K562 (cell line): ENCODE measurements at regions not wholly inside any gene's neighbourhood (a gene's known extent, or its start where the extent isn't known, plus 50 kb on each side); places are given as distances from the start of the nearest gene placed in this dataset.

Source experiments
- ATAC-seq: fragments of 200-7000 bp; cut with Tn5 transposase; 3 replicates; pipeline ENCODE4 v1.9.1; 2020; ENCODE audit warnings: moderate library complexity
- BruUV-seq: library from RNA; stranded (reverse); fragments of 400-500 nt; replicated peaks from 2 replicates; lab custom pipeline; 2021; lab: Mats Ljungman, UMichigan
- CTCF ChIA-PET: fragments of 300-600 bp; formaldehyde crosslinking; extraction: SDS; loops from one replicate; lab custom pipeline; 2021; ENCODE audit warnings: low intra/inter-chr PET ratio; lab: Yijun Ruan, JAX
- POLR2A ChIA-PET: fragments of 300-600, 350-650 bp; sonication (Branson Sonifier 250); formaldehyde crosslinking; extraction: SDS; loops from one replicate; lab custom pipeline; 2021; ENCODE audit warnings: antibody characterized with exemption, inconsistent platforms; lab: Yijun Ruan, JAX
- DNase-seq, 4 experiments: peaks; one replicate each; pipeline versions ENCODE4 v3.0.0 to v3.0.0-alpha.2; 2011 to 2018; ENCODE audit warnings: low spot score in 3 of 4, mixed read lengths in 3 of 4; ENCODE audit errors: extremely low read depth in 1 of 4
- FAIRE-seq: peaks from 2 replicates; lab custom pipeline; 2011; peaks lifted over from hg19 to GRCh38; lab: Jason Lieb, UNC
- H2AFZ ChIP-seq: 2 replicates; pipeline ENCODE4 v1.6.0; 2011; ENCODE audit warnings: low read depth, low read length, control low read depth, inconsistent platforms
- H3K27ac ChIP-seq: fragments of 200-600 bp; 3 replicates; pipeline ENCODE4 v1.8.0; 2011; ENCODE audit warnings: low read depth, mild to moderate bottlenecking, control low read depth, inconsistent platforms, low read length, moderate library complexity, mixed read lengths; ENCODE audit errors: extremely low read depth
- H3K27me3 ChIP-seq, 2 experiments: fragments of 300-600 bp in 1 of 2; 2 replicates in 1 of 2; 3 replicates in 1 of 2; pipeline versions ENCODE4 v1.6.0 to v1.8.0; 2011; ENCODE audit warnings: inconsistent platforms in 2 of 2, low read length in 2 of 2, mild to moderate bottlenecking in 1 of 2, mixed read lengths in 1 of 2, moderate library complexity in 1 of 2; ENCODE audit not compliant: control insufficient read depth in 2 of 2, insufficient read depth in 2 of 2
- H3K36me3 ChIP-seq: fragments of 300-600 bp; 3 replicates; pipeline ENCODE4 v1.8.0; 2011; ENCODE audit warnings: mild to moderate bottlenecking, low read length, inconsistent platforms; ENCODE audit not compliant: control insufficient read depth, insufficient read depth
- H3K4me1 ChIP-seq, 2 experiments: fragments of 200-600 bp in 1 of 2; replicated peaks in 1 of 2; 2 replicates in 1 of 2; 3 replicates in 1 of 2; pipeline versions ENCODE4 v1.5.1 to v1.8.0; 2011; ENCODE audit warnings: inconsistent platforms in 2 of 2, low read length in 2 of 2, mild to moderate bottlenecking in 1 of 2, mixed read lengths in 1 of 2, moderate library complexity in 1 of 2; ENCODE audit not compliant: control insufficient read depth in 2 of 2, insufficient read depth in 2 of 2
- H3K4me2 ChIP-seq: 2 replicates; pipeline ENCODE4 v1.6.1; 2011; ENCODE audit warnings: low read length, control low read depth, inconsistent platforms, mixed read lengths; ENCODE audit not compliant: insufficient read depth
- H3K4me3 ChIP-seq: fragments of 200-600 bp; sonication (generic), shearing (Covaris generic); 2 replicates; pipeline ENCODE4 v1.5.1; 2016; ENCODE audit warnings: control low read depth, inconsistent platforms
- H3K79me2 ChIP-seq: fragments of 200-600 bp; 3 replicates; pipeline ENCODE4 v1.8.0; 2011; ENCODE audit warnings: low read length, inconsistent platforms; ENCODE audit not compliant: control insufficient read depth, insufficient read depth
- H3K9ac ChIP-seq, 2 experiments: 2 replicates each; pipeline versions ENCODE4 v1.6.0 to v1.6.1; 2011; ENCODE audit warnings: low read depth in 2 of 2, low read length in 2 of 2, control low read depth in 1 of 2, inconsistent platforms in 1 of 2, mild to moderate bottlenecking in 1 of 2, mixed read lengths in 1 of 2; ENCODE audit not compliant: insufficient read depth in 1 of 2
- H3K9me1 ChIP-seq: one replicate; pipeline ENCODE4 v1.6.0; 2011; ENCODE audit warnings: inconsistent platforms, mild to moderate bottlenecking, low read length, moderate library complexity; ENCODE audit not compliant: control insufficient read depth, insufficient read depth
- H3K9me3 ChIP-seq: replicated peaks from 2 replicates; pipeline ENCODE4 v1.5.1; 2011; ENCODE audit warnings: low read depth, low read length, inconsistent platforms; ENCODE audit not compliant: control insufficient read depth, insufficient read depth
- H4K20me1 ChIP-seq: replicated peaks from 2 replicates; pipeline ENCODE4 v1.6.1; 2011; ENCODE audit warnings: low read length, inconsistent platforms, mixed read lengths; ENCODE audit not compliant: control insufficient read depth, insufficient read depth
- CBX5 ChIP-seq: IDR thresholded peaks from 2 replicates; pipeline ENCODE4 v1.6.1; 2014; ENCODE audit warnings: low read depth, borderline replicate concordance
- MED1 ChIP-seq: sonication (generic); formaldehyde crosslinking; IDR thresholded peaks from 2 replicates; pipeline ENCODE4 v1.8.1; 2023; ENCODE audit warnings: missing genetic modification reagents, borderline replicate concordance
- NRF1 ChIP-seq, 2 experiments: fragments of 450-650 bp; IDR thresholded peaks in 1 of 2; conservative IDR thresholded peaks in 1 of 2; 2 replicates each; pipeline ENCODE4 v1.6.1; 2014; ENCODE audit warnings: mild to moderate bottlenecking in 2 of 2
- SMARCA5 ChIP-seq: fragments of 450-650 bp; IDR thresholded peaks from 2 replicates; pipeline ENCODE4 v1.6.1; 2016
- SOX6 ChIP-seq: fragments of 450-650 bp; IDR thresholded peaks from 2 replicates; pipeline ENCODE4 v1.6.1; 2014; ENCODE audit warnings: mild to moderate bottlenecking
- WHSC1 ChIP-seq: IDR thresholded peaks from one replicate; pipeline ENCODE4 v1.6.1; 2012; ENCODE audit warnings: low read length, control low read depth, inconsistent platforms
- ZNF436 ChIP-seq: fragments of 250-450, 450-650 bp; sonication (Bioruptor Pico); formaldehyde crosslinking; IDR thresholded peaks from 2 replicates; pipeline ENCODE4 v1.7.0; 2020; ENCODE audit warnings: mild to moderate bottlenecking
- WGBS: fragments of 100-300 bp; shearing (Covaris generic); methylation state at CpG from one replicate; pipeline ENCODE4 v1.1.6; 2016; ENCODE audit warnings: low coverage, mixed read lengths; ENCODE audit not compliant: insufficient coverage; ENCODE audit errors: missing lambda C conversion rate; 5-methylcytosine and 5-hydroxymethylcytosine counted together
- in situ Hi-C: fragments of 300-500 bp; cut with MboI; formaldehyde crosslinking; loops from 4 replicates; pipeline ENCODE4 v1.15.0; 2018; ENCODE audit warnings: inconsistent platforms, mixed read lengths
- intact Hi-C: fragments of 100-400 bp; cut with micrococcal nuclease; formaldehyde crosslinking; loops from 2 replicates; pipeline ENCODE4 v1.14.2; 2022
- TF ChIP-seq, protein P1 (sequence below), 2 experiments: fragments of 450-650 bp; IDR thresholded peaks; 2 replicates each; pipeline ENCODE4 v1.6.1; 2018; ENCODE audit warnings: mild to moderate bottlenecking in 2 of 2, low read depth in 1 of 2; ENCODE audit not compliant: partially characterized antibody in 2 of 2
- TF ChIP-seq, protein P2 (sequence below): fragments of 450-650 bp; formaldehyde crosslinking; IDR thresholded peaks from 2 replicates; pipeline ENCODE4 v1.4.0; 2020; ENCODE audit warnings: mild to moderate bottlenecking, mixed read lengths
- TF ChIP-seq, protein P3 (sequence below): fragments of 450-650 bp; IDR thresholded peaks from 2 replicates; pipeline ENCODE4 v1.6.1; 2016; ENCODE audit warnings: mild to moderate bottlenecking

DNA sequence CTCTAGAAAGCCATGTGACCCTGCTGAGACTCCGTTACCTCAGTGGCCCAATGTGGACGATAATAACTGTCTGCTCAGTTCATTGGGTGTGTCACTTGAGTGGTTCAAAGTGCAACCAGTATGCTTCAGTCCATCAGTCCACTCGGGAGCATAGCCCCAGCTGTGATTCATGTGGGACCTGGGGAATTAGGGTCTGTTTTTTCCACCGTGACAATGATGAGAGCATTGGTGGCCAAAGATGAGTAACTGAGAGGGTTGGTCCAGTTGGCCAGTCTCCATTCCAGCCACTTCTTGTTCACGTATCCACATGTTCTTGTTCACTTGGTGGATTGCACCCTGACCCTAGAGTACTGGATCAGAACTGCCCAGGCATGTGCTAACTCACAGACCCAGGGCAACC, 403.6 kb downstream of the CD83 start:
- in situ Hi-C loops: no loop called here
- 42% methylated on average over 5 of the region's 5 CpGs for WGBS
- CTCF ChIA-PET: no interaction called here
- FAIRE-seq: no peak
- H3K4me2 ChIP-seq: no peak overlapping the region
- H3K9me1 ChIP-seq: no peaks in the 10 kb centered on the region
- TF ChIP-seq CBX5: no peak
- TF ChIP-seq, protein P1, sequence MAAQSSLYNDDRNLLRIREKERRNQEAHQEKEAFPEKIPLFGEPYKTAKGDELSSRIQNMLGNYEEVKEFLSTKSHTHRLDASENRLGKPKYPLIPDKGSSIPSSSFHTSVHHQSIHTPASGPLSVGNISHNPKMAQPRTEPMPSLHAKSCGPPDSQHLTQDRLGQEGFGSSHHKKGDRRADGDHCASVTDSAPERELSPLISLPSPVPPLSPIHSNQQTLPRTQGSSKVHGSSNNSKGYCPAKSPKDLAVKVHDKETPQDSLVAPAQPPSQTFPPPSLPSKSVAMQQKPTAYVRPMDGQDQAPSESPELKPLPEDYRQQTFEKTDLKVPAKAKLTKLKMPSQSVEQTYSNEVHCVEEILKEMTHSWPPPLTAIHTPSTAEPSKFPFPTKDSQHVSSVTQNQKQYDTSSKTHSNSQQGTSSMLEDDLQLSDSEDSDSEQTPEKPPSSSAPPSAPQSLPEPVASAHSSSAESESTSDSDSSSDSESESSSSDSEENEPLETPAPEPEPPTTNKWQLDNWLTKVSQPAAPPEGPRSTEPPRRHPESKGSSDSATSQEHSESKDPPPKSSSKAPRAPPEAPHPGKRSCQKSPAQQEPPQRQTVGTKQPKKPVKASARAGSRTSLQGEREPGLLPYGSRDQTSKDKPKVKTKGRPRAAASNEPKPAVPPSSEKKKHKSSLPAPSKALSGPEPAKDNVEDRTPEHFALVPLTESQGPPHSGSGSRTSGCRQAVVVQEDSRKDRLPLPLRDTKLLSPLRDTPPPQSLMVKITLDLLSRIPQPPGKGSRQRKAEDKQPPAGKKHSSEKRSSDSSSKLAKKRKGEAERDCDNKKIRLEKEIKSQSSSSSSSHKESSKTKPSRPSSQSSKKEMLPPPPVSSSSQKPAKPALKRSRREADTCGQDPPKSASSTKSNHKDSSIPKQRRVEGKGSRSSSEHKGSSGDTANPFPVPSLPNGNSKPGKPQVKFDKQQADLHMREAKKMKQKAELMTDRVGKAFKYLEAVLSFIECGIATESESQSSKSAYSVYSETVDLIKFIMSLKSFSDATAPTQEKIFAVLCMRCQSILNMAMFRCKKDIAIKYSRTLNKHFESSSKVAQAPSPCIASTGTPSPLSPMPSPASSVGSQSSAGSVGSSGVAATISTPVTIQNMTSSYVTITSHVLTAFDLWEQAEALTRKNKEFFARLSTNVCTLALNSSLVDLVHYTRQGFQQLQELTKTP (IDR thresholded peaks at IDR 0.05; ENCODE audit: low read depth in 1 of 2, partially characterized antibody in 2 of 2): no peak
- TF ChIP-seq, protein P2, sequence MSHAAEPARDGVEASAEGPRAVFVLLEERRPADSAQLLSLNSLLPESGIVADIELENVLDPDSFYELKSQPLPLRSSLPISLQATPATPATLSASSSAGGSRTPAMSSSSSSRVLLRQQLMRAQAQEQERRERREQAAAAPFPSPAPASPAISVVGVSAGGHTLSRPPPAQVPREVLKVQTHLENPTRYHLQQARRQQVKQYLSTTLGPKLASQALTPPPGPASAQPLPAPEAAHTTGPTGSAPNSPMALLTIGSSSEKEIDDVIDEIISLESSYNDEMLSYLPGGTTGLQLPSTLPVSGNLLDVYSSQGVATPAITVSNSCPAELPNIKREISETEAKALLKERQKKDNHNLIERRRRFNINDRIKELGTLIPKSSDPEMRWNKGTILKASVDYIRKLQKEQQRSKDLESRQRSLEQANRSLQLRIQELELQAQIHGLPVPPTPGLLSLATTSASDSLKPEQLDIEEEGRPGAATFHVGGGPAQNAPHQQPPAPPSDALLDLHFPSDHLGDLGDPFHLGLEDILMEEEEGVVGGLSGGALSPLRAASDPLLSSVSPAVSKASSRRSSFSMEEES: no peak
- TF ChIP-seq WHSC1: no peak
- no peak for TF ChIP-seq MED1 (CRISPR knock-in tag)
- TF ChIP-seq SOX6: no peak
- TF ChIP-seq ZNF436 (CRISPR knock-in tag): no peak
- TF ChIP-seq, protein P3, sequence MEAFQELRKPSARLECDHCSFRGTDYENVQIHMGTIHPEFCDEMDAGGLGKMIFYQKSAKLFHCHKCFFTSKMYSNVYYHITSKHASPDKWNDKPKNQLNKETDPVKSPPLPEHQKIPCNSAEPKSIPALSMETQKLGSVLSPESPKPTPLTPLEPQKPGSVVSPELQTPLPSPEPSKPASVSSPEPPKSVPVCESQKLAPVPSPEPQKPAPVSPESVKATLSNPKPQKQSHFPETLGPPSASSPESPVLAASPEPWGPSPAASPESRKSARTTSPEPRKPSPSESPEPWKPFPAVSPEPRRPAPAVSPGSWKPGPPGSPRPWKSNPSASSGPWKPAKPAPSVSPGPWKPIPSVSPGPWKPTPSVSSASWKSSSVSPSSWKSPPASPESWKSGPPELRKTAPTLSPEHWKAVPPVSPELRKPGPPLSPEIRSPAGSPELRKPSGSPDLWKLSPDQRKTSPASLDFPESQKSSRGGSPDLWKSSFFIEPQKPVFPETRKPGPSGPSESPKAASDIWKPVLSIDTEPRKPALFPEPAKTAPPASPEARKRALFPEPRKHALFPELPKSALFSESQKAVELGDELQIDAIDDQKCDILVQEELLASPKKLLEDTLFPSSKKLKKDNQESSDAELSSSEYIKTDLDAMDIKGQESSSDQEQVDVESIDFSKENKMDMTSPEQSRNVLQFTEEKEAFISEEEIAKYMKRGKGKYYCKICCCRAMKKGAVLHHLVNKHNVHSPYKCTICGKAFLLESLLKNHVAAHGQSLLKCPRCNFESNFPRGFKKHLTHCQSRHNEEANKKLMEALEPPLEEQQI: no peak
- TF ChIP-seq NRF1 (conservative IDR thresholded peaks at IDR 0.05 in 1 of 2, IDR thresholded peaks at IDR 0.05 in 1 of 2): no peak
- no peak for TF ChIP-seq SMARCA5
- intact Hi-C loops: no loop called here
- DNase-seq: no peak
- H3K4me1 ChIP-seq: no peaks in the 10 kb centered on the region; a peak in 2 of 5 replicates
- H3K36me3 ChIP-seq: no peaks in the 10 kb centered on the region
- H3K4me3 ChIP-seq: no peak overlapping the region
- H3K79me2 ChIP-seq: no peaks in the 10 kb centered on the region
- H4K20me1 ChIP-seq: no peaks in the 10 kb centered on the region
- no peak overlapping the region for H2AFZ ChIP-seq
- no peaks in the 10 kb centered on the region for H3K27me3 ChIP-seq
- POLR2A ChIA-PET: interaction anchor here (1.3 kb wide), 1 partner anchor 15 kb away, joined by 4 read pairs; no protein-coding TSS in a partner anchor
- ATAC-seq: no peak
- BruUV-seq: no TSS peak
- no peaks in the 10 kb centered on the region for H3K9me3 ChIP-seq
- no peak overlapping the region for H3K9ac ChIP-seq
- H3K27ac ChIP-seq: no peak overlapping the region
